ENCODE measurements at regions not wholly inside any gene's neighbourhood (a gene's known extent, or its start where the extent isn't known, plus 50 kb on each side); places are given as distances from the start of the nearest gene placed in this dataset.

DNA sequence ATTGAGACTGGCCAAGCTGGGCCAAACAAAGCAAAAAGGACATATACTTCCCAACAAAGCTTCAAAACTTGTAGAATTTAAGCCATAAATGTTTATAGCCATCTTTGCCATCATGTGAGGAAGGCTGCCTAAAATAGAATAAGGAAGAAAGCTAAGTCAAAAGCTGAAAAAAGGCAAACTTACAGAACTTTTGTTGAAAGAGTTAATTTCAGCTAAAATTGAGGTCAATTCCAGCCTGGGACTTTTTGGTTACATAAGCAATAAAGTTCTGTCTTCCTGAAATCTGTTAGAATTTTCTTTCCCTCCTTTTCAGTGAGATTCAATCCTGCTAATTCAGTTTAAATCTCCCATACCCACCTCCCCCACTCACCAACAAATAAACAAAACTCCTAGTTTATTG lies 227.9 kb upstream of the MARCKS start:
- H3K27ac ChIP-seq: no peak overlapping the region
- H3K36me3 ChIP-seq: no peaks in the 10 kb centered on the region
- no peak for TF ChIP-seq CTCF (IDR thresholded peaks at IDR 0.05)
- H3K27me3 ChIP-seq (ENCODE audit: low read depth): no peaks in the 10 kb centered on the region
- intact Hi-C loops (cut with DNase I): no loop called here
- no peak for ATAC-seq
- no peak overlapping the region for H3K4me3 ChIP-seq
- DNase-seq: no peak
- H3K4me1 ChIP-seq: peaks cover 41% of the 10 kb centered on the region
- H3K9me3 ChIP-seq: no peaks in the 10 kb centered on the region

GRCh38 chr6:113629975-113630737 lies 227.0 kb upstream of the MARCKS start:
- intact Hi-C loops (cut with DNase I): no loop called here
- no peak for TF ChIP-seq CTCF (IDR thresholded peaks at IDR 0.05)

DNA sequence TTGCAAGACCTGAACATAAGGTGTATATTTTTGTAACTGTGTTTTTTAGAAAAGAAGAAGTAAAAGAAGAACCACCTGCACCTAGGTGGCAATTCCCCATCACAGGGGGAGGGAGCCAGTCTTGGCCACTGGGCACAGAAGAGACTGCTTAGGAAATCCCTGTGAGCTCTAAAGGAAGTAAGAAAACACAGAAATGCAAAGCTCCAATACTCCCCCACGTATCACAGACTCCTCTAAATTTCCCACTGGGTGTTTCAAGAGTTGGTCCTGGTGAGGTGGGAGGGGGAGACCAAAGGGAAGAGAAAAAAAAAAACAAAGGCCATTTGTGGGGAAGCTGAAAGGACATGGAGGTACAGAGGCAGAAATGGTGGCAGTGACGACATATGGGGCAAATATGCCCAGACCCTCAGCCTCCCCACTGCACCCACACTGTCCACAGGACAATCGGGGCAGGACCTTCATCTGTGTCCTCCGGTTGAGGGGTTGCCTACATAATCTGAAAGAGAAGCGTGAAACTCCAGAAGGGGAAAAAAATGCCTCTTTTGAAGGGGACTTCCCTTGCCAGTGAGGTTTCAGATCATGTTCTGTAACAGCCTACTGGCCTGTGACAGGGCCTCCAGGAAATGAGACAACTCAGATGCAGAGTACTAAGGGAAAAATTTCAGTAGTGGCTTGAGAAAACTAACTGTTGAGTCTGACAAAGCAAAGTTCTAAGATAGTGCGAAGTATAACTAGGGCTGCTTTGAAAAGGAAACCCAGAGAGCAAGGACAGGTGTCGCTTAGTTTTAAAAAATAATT lies 226.2 kb upstream of the MARCKS start:
- peak; percentile 74 to 79 for ATAC-seq
- H3K27ac ChIP-seq: peak overlapping the region; percentile 71
- intact Hi-C loops (cut with DNase I): no loop called here
- no peak overlapping the region for H3K4me3 ChIP-seq
- no peak for TF ChIP-seq CTCF (IDR thresholded peaks at IDR 0.05)
- H3K9me3 ChIP-seq: no peaks in the 10 kb centered on the region
- peaks cover 54% of the 10 kb centered on the region for H3K4me1 ChIP-seq
- H3K36me3 ChIP-seq: no peaks in the 10 kb centered on the region
- no peaks in the 10 kb centered on the region for H3K27me3 ChIP-seq (ENCODE audit: low read depth)
- DNase-seq: no peak

More at GRCh38 chr6:113629975-113630737, 227.0 kb upstream of the MARCKS start:
- no peaks in the 10 kb centered on the region for H3K9me3 ChIP-seq
- ATAC-seq (peak; percentile 31 to 61), DNase-seq (no peak)
- no peaks in the 10 kb centered on the region for H3K36me3 ChIP-seq
- peak overlapping the region; percentile 71 for H3K27ac ChIP-seq
- H3K4me1 ChIP-seq: peaks cover 50% of the 10 kb centered on the region
- H3K4me3 ChIP-seq: no peak overlapping the region
- H3K27me3 ChIP-seq (ENCODE audit: low read depth): no peaks in the 10 kb centered on the region

DNA sequence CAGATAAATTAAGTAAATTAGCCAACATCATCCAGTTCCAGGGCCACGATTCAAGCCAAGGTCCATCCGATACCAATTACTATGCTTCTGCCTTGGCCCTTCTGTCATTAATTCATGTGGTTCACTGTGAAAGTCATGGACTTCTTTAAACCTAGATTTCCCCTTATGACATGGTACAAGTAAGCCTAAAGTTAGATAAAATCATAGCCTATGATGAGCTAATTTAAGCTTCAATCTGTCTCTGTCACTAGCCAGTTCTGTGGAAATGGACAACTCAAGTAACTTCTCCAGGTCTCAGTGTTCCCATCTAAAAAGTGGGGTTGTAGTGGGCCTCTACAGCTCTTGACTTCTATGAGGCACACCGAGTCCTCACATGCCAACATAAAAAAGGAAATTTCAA lies 225.5 kb upstream of the MARCKS start:
- peaks cover 54% of the 10 kb centered on the region for H3K4me1 ChIP-seq
- intact Hi-C loops (cut with DNase I): no loop called here

More for the DNA sequence above, 225.5 kb upstream of the MARCKS start:
- peak overlapping the region; percentile 71 for H3K27ac ChIP-seq
- no peak for ATAC-seq
- no peaks in the 10 kb centered on the region for H3K36me3 ChIP-seq
- no peak overlapping the region for H3K4me3 ChIP-seq
- no peaks in the 10 kb centered on the region for H3K27me3 ChIP-seq (ENCODE audit: low read depth)
- no peak for DNase-seq
- no peaks in the 10 kb centered on the region for H3K9me3 ChIP-seq
- TF ChIP-seq CTCF (IDR thresholded peaks at IDR 0.05): no peak
